ENCODE measurements at regions not wholly inside any gene's neighbourhood (a gene's known extent, or its start where the extent isn't known, plus 50 kb on each side); places are given as distances from the start of the nearest gene placed in this dataset.
A peak's percentile ranks its signal among the peaks of the same experiment; 100 is the strongest.
"Not testable (repeated sequence)": the region's sequence is repeated elsewhere in the genome, so short reads cannot be mapped to it uniquely, and the experiment has no call there.

GRCh38 chr10:30730306-30730705 is 100.8 kb upstream of the LYZL2 start:
- Histone ChIP-seq H3K9me3 (peaks cover 0 to 6% of the 10 kb centered on the region in 2 donors), H3K4me1 (no peaks in the 10 kb centered on the region), H3K36me3 (no peaks in the 10 kb centered on the region), H3K27ac (no peak overlapping the region), H3K4me3 (no peak overlapping the region), H3K27me3 (no peaks in the 10 kb centered on the region)
- no peak for DNase-seq (ENCODE audit: low spot score)
- TF ChIP-seq CTCF (IDR thresholded peaks at IDR 0.05) = no peak

- no peaks in the 10 kb centered on the region for H3K36me3 ChIP-seq
- no peak overlapping the region for H3K27ac ChIP-seq
- DNase-seq (ENCODE audit: low spot score) = no peak
- no peaks in the 10 kb centered on the region for H3K4me1 ChIP-seq
- no peaks in the 10 kb centered on the region for H3K27me3 ChIP-seq
- peaks cover 0 to 6% of the 10 kb centered on the region in 2 donors for H3K9me3 ChIP-seq
- no peak for TF ChIP-seq CTCF (IDR thresholded peaks at IDR 0.05)
- H3K4me3 ChIP-seq = no peak overlapping the region
Observed at GRCh38 chr10:30728766-30729165, 99.2 kb upstream of the LYZL2 start.

- Histone ChIP-seq H3K27ac (no peak overlapping the region), H3K36me3 (no peaks in the 10 kb centered on the region), H3K27me3 (no peaks in the 10 kb centered on the region), H3K4me3 (no peak overlapping the region), H3K9me3 (peaks cover 0 to 6% of the 10 kb centered on the region in 2 donors), H3K4me1 (no peaks in the 10 kb centered on the region)
- TF ChIP-seq CTCF (IDR thresholded peaks at IDR 0.05) = no peak
- no peak for DNase-seq (ENCODE audit: low spot score)
Observed at GRCh38 chr10:30728127-30728526, 98.6 kb upstream of the LYZL2 start.

GRCh38 chr10:30727524-30727923 is 98.0 kb upstream of the LYZL2 start:
- Histone ChIP-seq H3K36me3 (no peaks in the 10 kb centered on the region), H3K27me3 (no peaks in the 10 kb centered on the region)
- TF ChIP-seq CTCF (IDR thresholded peaks at IDR 0.05) = no peak

GRCh38 chr10:30726783-30727414 is 97.3 kb upstream of the LYZL2 start:
- not testable (repeated sequence) for H3K36me3 ChIP-seq, H3K27me3 ChIP-seq, H3K4me1 ChIP-seq, H3K4me3 ChIP-seq, H3K9me3 ChIP-seq, H3K27ac ChIP-seq
- peak; percentile 37 to 72 for TF ChIP-seq CTCF (IDR thresholded peaks at IDR 0.05)
- peak; percentile 84 for DNase-seq (ENCODE audit: low spot score)

More at GRCh38 chr10:30727524-30727923, 98.0 kb upstream of the LYZL2 start:
- Histone ChIP-seq H3K27ac (no peak overlapping the region), H3K9me3 (peaks cover 0 to 6% of the 10 kb centered on the region in 2 donors), H3K4me3 (no peak overlapping the region), H3K4me1 (no peaks in the 10 kb centered on the region)
- DNase-seq (ENCODE audit: low spot score) = no peak

GRCh38 chr10:30725661-30726060 is 96.1 kb upstream of the LYZL2 start:
- Histone ChIP-seq H3K4me3 (no peak overlapping the region), H3K9me3 (peaks cover 0 to 2% of the 10 kb centered on the region in 2 donors), H3K36me3 (no peaks in the 10 kb centered on the region), H3K27ac (no peak overlapping the region), H3K4me1 (no peaks in the 10 kb centered on the region), H3K27me3 (no peaks in the 10 kb centered on the region)
- no peak for TF ChIP-seq CTCF (IDR thresholded peaks at IDR 0.05)
- DNase-seq (ENCODE audit: low spot score) = no peak

Data from right atrium auricular region (tissue), 2 donors.